Testis (tissue), 2 donors: ENCODE measurements at regions not wholly inside any gene's neighbourhood (a gene's known extent, or its start where the extent isn't known, plus 50 kb on each side); places are given as distances from the start of the nearest gene placed in this dataset.
"Not testable (repeated sequence)": the region's sequence is repeated elsewhere in the genome, so short reads cannot be mapped to it uniquely, and the experiment has no call there.

Experiments used
- DNase-seq: peaks from one replicate; pipeline ENCODE4 v3.0.0-alpha.2; 2019
- H3K27ac ChIP-seq, 2 donors: fragments of 200-600 bp; sonication (generic); one replicate each; pipeline ENCODE4 v1.5.1; 2019
- H3K27me3 ChIP-seq: fragments of 200-600 bp; sonication (generic); one replicate; pipeline ENCODE4 v1.5.1; 2019
- H3K36me3 ChIP-seq: fragments of 200-600 bp; sonication (generic); one replicate; pipeline ENCODE4 v1.5.1; 2017; ENCODE audit warnings: low read depth; ENCODE audit errors: missing control alignments
- H3K4me1 ChIP-seq: fragments of 200-600 bp; sonication (generic); one replicate; pipeline ENCODE4 v1.5.1; 2019
- H3K4me3 ChIP-seq, 2 donors: fragments of 200-600 bp; sonication (generic); one replicate each; pipeline ENCODE4 v1.5.1; 2017 to 2019
- H3K9me3 ChIP-seq: fragments of 200-600 bp; sonication (generic); one replicate; pipeline ENCODE4 v1.5.1; 2017
- CTCF ChIP-seq, 3 experiments: fragments of 450-650 bp in 2 of 3; fragments of 200-600 bp in 1 of 3; sonication (generic) in 1 of 3; IDR thresholded peaks; one replicate each; pipeline ENCODE4 v1.5.1; 2016 to 2019; ENCODE audit warnings: antibody characterized with exemption in 3 of 3, mild to moderate bottlenecking in 2 of 3, moderate library complexity in 1 of 3
- POLR2A ChIP-seq: fragments of 450-650 bp; IDR thresholded peaks from one replicate; pipeline ENCODE4 v1.6.1; 2017; ENCODE audit warnings: antibody characterized with exemption, mild to moderate bottlenecking, moderate library complexity
- WGBS, 2 donors: methylation state at CpG; one replicate each; pipeline ENCODE4 v1.1.5; 2018; 5-methylcytosine and 5-hydroxymethylcytosine counted together
- intact Hi-C: fragments of 100-400 bp; cut with DNase I; formaldehyde crosslinking; loops from one replicate; pipeline ENCODE4 v1.15.1; 2023; ENCODE audit warnings: low total_unique reads

GRCh38 chr6:119431799-119432198 lies 82.2 kb upstream of the MAN1A1 start:
- Histone ChIP-seq H3K4me1 (no peaks in the 10 kb centered on the region), H3K36me3 (no peaks in the 10 kb centered on the region), H3K9me3 (no peaks in the 10 kb centered on the region), H3K27ac (no peak overlapping the region), H3K4me3 (no peak overlapping the region), H3K27me3 (no peaks in the 10 kb centered on the region)
- TF ChIP-seq POLR2A (no peak), CTCF (IDR thresholded peaks at IDR 0.05) (no peak)
- no peak for DNase-seq
- 69 to 77% methylated on average over 1 of the region's 1 CpG for WGBS, 2 donors
- intact Hi-C loops = no loop called here

DNA sequence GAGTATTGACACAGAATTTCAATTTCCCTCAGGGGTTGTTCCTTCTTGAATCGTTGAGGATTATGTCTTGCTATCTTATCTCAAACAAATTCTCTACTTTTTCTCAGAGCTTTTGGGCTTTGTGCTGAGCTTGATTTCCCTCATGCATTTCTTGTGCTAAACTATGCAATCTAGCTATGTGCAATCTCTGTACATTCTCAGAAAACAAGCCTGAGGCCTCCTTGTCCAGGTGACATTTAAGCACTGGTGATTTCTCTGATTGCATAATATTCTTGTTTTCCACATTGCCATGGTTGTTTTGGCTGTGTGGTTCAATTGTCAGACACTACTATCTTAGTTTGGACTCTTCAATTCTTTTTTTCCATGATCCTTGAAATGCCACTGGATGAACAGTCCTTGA lies 81.2 kb upstream of the MAN1A1 start:
- intact Hi-C loops = no loop called here
- TF ChIP-seq POLR2A (no peak), CTCF (IDR thresholded peaks at IDR 0.05) (no peak)
- 36 to 67% methylated on average over 1 of the region's 1 CpG for WGBS, 2 donors

DNA sequence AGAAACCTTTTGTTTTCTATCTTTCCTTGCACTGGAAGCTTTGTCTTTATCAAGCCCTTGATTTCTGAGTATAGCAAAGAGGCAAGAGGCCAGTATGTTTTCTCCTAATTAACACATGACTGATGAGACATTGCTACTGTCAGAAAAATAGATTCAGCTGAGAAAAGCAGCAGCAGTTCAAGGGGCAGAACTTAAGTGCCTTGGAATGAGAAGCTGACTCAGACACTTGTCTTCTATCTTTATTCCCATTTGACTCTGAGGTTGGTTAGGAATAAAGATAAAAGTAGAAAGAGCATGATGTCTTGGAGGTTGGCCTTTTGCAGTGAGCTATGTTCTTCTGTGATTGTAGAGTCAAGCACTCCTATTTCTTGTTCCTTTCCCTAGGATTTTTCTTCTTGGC lies 79.1 kb upstream of the MAN1A1 start:
- no peaks in the 10 kb centered on the region for H3K9me3 ChIP-seq
- no peaks in the 10 kb centered on the region for H3K4me1 ChIP-seq
- no peak for DNase-seq
- H3K27me3 ChIP-seq = no peaks in the 10 kb centered on the region
- intact Hi-C loops = no loop called here
- H3K27ac ChIP-seq = no peak overlapping the region
- H3K4me3 ChIP-seq = no peak overlapping the region
- H3K36me3 ChIP-seq = no peaks in the 10 kb centered on the region
- no peak for TF ChIP-seq CTCF (IDR thresholded peaks at IDR 0.05)
- TF ChIP-seq POLR2A = no peak

More for the DNA sequence above, 81.2 kb upstream of the MAN1A1 start:
- H3K9me3 ChIP-seq = no peaks in the 10 kb centered on the region
- H3K36me3 ChIP-seq = no peaks in the 10 kb centered on the region
- no peak overlapping the region for H3K27ac ChIP-seq
- no peaks in the 10 kb centered on the region for H3K4me1 ChIP-seq
- no peak for DNase-seq
- H3K27me3 ChIP-seq = no peaks in the 10 kb centered on the region
- H3K4me3 ChIP-seq = no peak overlapping the region

GRCh38 chr6:119426619-119427018 lies 77.1 kb upstream of the MAN1A1 start:
- Histone ChIP-seq H3K36me3 (no peaks in the 10 kb centered on the region), H3K9me3 (no peaks in the 10 kb centered on the region), H3K4me1 (no peaks in the 10 kb centered on the region), H3K4me3 (no peak overlapping the region), H3K27me3 (no peaks in the 10 kb centered on the region), H3K27ac (no peak overlapping the region)
- TF ChIP-seq CTCF (IDR thresholded peaks at IDR 0.05) = no peak
- no peak for TF ChIP-seq POLR2A
- 89% methylated on average over 3 of the region's 3 CpGs for WGBS, 2 donors
- intact Hi-C loops = no loop called here
- DNase-seq = no peak

GRCh38 chr6:119423996-119424395 lies 74.4 kb upstream of the MAN1A1 start:
- TF ChIP-seq POLR2A (no peak), CTCF (IDR thresholded peaks at IDR 0.05) (no peak)
- H3K4me3 ChIP-seq = no peak overlapping the region
- H3K36me3 ChIP-seq = no peaks in the 10 kb centered on the region
- intact Hi-C loops = no loop called here
- 85 to 87% methylated on average over 5 of the region's 5 CpGs for WGBS, 2 donors
- DNase-seq = no peak
- H3K27me3 ChIP-seq = no peaks in the 10 kb centered on the region
- H3K4me1 ChIP-seq = no peaks in the 10 kb centered on the region
- H3K27ac ChIP-seq = no peak overlapping the region
- H3K9me3 ChIP-seq = no peaks in the 10 kb centered on the region

- WGBS, 2 donors = 75 to 84% methylated on average over 2 of the region's 2 CpGs
- H3K27me3 ChIP-seq, H3K27ac ChIP-seq, H3K4me1 ChIP-seq, H3K36me3 ChIP-seq, DNase-seq, H3K9me3 ChIP-seq, H3K4me3 ChIP-seq, intact Hi-C loops: not testable (repeated sequence)
Measured at GRCh38 chr6:119418084-119418483, 68.5 kb upstream of the MAN1A1 start.
